GM18909 (cell line): ENCODE measurements at regions not wholly inside any gene's neighbourhood (a gene's known extent, or its start where the extent isn't known, plus 50 kb on each side); places are given as distances from the start of the nearest gene placed in this dataset.

Source experiments
- ATAC-seq: cut with Tn5 transposase; IDR thresholded peaks from one replicate; pipeline ENCODE4 v1.9.1; 2021; ENCODE audit warnings: mild to moderate bottlenecking; ENCODE audit not compliant: unreplicated experiment, poor library complexity

DNA sequence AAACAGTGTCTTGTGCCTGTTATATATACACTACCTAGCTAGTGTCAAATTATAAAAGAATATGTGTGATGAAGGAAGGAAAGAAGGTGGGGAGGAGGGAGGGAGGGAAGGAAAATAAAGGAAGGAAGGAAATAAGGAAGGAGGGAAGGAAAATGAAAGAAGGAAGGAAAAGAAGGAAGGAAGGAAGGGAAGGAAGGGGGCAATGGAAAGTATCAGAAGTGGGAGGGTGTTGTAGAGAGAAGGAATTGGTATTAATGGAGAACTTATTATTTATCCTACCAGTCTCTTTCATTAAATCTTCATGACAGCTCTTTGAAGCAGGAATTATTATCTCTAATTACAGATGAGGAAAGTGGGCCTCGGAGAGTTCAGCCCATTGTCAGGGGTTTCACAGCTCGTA lies 202.4 kb downstream of the SAMD5 start:
- no peak for ATAC-seq

DNA sequence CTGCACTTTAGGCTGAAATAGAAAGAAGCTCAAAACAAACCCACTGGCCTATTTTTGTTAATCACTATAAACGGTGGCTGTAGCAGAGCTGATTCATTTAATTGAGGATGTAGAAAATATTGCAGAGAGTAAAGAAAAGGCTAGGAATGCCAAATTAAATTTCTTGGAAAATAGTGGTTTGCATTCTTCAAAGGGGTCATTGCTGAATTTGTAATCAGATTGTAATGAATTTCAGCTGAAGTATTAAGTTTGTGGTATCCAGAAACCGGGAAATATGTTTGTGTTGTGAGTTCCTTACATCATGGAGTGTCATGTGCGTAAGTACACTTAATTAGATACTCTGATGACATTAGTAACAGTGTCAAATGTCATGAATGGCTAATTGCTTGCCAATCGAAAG lies 203.0 kb downstream of the SAMD5 start:
- ATAC-seq, result no peak

DNA sequence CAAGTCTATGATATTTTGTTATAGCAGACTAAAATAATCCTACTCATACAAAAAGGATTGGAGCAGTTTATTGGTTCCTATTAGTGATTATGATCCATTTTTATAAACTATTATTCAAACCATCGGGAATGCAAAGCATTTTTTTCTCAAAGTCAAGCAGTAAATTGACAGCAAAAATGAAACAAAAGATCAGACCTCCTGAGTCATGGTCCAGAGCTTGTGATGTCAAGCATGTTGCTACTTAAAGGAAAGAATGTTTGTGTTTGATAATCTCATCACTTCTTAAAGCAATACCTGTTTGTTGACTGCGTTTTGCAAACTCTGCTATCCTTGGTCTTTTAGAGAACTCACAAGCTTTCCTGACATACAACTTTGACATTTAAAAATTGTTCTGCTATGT lies 204.4 kb downstream of the SAMD5 start:
- ATAC-seq, result no peak

DNA sequence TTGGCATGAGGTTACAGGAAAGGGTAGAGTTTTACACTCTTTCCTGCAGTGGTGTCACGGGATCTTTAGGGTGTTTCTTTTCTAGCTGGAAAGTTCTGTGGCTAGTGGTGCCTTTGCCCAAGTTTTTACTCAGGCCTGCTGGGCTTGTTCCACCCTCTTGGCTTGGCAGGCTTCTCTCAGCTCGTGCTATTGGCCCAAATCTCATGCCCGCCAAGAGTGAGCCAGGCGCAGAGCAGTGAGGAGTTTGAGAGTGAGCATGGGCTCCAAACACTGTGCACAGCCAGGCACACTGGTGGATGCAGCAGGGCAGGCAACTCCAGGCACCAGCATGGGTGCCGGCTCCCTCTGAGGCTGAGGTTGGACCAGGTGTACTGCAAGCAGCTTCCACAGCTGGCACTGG lies 206.5 kb downstream of the SAMD5 start:
- ATAC-seq, result no peak

DNA sequence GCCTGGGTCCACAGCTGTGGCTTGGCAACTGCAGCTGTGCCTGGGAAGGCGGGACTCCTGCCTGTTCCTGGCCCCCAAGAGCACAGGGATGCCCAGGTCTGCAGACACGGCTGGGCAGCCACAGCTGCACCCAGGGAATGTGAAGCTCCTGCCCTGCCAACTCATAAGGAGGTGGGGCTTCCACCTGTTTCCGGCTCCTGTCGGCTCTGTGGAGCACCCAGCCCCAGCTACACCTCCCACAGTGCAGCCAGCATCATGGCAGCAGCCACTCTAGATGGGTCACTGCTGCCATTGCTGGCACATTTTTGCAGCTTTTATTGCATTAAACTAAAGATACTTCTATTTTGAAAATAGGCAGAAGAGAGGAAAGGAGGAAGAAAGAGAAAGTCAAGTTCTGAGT lies 207.9 kb downstream of the SAMD5 start:
- no peak for ATAC-seq

DNA sequence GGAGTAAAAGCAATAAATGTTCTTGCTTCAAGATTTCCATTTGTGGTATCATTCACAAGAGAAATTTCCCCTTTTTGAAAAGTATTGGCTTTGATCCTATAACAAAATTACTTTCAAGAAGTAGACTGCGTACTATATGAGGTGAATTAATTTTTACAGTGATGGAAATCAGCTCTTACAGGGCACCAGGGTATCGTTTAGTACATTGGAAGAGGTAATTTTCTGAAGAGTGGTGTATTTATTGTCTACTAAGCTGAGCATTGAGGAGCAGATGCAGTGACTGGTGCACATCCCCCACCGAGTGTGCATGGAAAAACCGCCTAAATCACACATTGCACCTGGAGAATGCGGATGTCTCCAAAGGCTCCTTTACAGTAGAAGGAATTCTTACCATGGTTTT lies 209.5 kb downstream of the SAMD5 start:
- ATAC-seq, result no peak

DNA sequence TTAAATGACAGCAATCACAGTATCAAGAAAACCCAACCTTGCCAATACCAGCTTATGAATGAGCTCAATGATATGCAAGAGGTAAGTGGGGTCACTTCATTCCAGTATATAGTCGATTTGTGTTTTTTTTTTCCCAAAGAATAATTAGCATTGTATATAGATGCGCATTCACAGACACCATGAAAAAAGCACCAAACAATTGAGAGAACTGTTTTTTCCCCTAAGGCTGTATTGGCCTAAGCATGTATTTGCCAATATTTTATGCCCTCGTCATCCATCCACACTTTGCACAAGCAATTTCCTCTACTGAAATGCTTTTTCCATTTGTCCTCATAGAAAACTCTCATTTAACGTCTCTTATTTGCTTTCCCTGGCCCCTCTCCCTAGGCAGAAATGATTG lies 213.7 kb downstream of the SAMD5 start:
- no peak for ATAC-seq

DNA sequence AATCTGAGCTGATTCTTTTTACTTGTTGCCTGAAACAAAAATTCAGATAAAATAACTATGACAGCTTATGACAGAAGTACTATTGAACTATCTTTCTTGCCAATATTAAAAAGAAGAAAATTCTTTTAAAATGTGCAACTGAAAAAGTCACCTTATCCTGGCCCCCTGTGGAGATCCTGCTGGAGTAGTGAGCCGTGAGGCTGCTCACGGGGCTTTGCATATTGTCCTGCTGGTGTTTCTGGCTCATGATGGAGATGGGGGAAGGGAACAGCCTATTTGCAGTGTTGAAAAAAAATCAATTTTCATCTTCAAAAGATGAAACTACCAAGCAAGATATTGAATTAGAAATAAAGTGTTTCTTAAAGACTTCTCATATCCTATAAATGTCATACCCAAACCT lies 216.0 kb downstream of the SAMD5 start:
- ATAC-seq, result no peak

DNA sequence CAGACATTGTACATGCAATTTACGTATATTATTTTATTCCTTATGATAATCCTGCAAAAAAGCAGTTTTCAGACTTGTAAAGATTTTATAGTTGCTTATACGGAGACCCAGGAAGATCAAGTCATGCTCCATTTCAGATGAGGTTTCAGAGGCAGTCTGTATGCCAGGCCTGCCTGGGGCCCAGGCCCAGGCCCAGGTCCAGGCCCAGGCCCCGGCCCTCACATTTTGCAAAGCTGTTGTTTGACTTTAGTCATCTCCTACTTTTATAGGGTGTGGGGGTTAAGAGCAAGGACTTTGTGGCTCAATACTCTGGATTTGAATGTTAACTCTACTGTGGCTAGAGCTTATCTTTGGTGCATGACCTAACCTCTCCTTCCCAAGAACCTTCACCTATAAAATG lies 217.9 kb downstream of the SAMD5 start:
- no peak for ATAC-seq

DNA sequence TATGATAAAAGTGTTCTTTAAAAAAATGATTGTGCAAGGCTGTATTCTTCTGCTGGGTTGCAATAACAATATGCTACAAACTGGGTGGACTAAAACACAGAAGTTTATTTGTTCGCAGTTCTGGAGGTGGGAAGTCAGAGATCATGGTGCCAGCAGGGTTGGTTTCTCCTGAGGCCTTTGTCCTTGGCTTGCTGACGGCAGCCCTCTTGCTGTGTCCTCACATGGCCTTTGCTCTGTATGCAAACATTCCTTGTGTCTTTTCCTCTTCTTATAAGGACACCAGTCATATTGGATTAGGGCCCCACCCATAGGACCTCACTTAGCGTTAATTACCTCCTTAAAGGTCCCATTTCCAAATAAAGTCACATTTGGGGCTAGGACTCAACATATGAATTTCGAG lies 220.4 kb downstream of the SAMD5 start:
- no peak for ATAC-seq

DNA sequence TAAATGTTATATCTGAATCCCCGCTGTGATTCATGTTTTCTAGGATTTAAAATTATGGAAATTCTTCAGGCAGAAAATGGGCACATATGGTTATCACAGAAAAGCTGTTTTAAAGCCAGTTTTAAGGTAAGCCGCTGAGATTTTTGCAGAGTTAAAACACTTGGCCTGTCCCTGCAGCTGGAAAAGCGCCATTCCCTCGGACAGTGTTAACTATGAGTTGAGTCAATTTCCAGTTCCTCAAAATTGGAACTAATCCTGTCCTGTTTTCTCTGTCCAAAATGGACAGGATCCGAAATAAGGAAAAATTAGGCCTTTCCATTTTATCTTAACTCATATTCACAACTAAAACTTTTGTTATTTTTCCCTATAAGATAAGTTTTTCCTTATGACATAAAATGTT lies 225.2 kb downstream of the SAMD5 start:
- ATAC-seq, result no peak

DNA sequence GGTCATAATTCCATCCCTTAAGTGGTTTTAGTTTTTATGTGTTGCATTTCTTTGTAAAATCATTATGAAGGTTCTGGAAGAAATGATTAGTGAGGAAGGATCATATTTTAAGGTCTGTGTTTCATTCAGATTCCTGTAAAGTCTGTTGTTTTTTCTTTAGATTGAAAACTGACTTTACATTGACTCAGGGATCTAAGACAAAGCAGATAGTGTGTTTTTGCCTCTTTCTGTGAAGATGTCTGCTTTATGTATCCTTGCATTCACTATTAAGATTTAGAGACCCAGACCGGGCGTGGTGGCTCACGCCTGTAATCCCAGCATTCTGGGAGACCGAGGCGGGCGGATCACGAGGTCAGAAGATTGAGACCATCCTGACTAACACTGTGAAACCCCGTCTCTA lies 225.7 kb downstream of the SAMD5 start:
- no peak for ATAC-seq

DNA sequence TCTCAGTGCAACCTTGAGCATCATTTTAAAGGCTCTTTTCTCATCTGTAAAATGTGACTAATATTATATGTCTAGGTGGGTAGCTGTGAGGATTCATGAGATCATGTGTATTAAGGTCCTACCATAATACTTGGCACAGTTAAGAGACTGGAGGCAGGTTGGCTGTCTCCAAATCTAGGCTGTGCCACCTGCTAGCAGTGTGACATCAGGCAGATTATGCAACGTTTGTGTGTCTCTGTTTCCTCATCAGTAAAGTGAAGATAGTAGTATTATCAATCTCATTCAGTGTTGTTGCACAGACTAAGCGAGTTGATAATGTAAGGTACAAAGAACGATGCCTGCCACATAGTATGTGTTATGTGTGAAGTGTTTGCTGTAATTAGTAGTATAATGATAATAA lies 227.4 kb downstream of the SAMD5 start:
- ATAC-seq, result no peak

DNA sequence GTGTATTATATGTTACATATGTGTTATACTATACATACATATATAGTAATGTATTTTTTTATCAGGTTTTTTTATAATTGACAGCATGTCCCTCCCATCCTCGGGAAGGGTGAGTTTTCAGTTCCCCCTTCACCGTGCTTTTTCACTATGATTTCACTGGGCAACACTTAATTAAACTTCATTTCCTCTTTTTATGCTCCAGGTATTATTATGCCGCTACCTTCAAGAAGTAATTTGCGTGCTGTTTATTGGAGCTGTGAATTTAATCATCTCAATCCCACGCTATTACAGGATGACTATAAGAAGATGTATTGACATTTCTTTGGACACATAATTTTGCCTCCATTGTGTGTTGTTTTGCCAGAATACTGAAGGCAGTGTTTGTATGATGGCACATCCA lies 228.6 kb downstream of the SAMD5 start:
- ATAC-seq, result no peak

DNA sequence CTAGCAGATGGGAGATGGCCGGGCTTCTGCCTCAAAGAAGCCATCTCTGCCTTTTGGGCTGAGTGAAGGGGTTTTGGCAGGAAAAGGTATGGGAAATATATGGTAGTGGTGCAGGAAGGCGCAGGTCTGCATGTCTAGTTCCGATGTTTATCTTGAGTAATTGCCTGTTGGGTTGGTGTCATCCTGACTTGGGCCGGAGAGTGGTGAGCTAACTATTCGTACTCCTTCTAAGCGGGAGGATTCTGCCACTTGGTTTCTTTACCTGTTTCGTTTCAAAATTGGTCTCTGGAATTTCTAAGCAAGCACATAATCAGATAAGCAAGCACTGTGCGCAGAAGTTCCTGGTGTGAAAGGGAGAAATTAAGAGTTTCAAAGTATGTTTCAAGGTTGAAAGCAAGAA lies 229.6 kb downstream of the SAMD5 start:
- no peak for ATAC-seq

DNA sequence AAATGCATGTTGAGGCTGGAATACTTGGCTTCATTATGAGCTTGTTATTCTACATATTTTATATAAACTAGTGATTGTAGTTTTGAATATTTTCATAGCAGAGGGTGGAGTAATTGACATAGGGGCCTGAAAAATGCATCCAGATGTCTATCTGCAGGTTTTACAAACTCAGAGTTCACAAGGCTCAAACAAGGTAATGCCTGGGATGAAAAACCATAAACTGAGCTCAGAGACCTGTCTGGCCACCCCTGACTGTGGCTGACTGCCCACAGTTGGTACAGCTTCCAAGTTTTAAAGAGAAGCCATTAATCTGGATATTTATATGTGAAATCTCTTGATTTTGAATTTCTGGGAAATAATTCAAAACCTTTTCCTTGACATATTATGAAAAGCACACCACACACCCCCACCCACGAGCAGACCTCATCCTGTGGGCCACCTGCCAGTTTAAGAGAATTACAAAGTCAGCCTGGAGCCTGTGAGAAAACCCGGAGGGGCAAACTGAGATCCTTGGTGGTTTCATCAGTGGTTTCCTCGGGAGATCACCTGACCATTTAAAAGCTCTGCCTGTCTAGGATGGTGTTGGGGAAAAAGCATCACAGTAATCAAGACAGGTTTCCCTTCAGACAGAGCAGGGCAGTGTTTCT lies 230.1 kb downstream of the SAMD5 start:
- peak; percentile 62 for ATAC-seq

DNA sequence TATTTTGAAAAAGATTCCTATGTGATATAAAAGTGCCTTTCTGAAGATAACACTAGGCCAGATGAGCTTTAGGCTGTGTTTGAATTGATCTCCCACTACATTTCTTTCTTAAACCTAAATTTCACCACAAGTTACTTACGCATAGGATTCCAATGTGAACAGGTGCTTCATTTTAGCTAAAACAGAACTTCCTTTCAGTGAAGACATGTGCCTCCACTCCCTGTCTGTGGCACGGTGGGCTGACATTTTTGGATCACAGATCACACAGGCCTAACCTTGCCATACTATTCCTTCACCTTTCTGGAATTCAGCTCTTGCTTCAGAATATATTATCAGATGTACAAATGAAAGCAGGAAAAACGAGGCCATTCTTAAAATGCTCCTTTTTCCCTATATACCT lies 231.8 kb downstream of the SAMD5 start:
- no peak for ATAC-seq

DNA sequence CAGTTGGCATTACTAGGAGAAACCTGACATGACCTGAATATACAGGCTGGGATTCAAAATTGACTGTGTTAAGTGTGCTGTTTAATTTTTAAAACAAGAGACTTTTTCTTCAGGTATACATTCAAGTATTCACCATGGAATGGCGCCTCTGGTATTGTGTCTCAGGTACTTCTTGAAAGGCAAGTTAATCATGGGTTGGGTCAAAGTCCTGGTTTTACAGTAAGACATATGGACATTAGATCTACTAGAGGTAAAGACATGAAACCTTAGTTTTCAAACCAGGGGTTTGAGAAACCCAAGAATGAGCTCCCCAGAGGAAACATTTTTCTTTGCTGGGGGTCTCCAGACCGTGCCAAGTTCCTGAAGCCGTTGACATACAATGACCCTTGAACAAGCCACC lies 232.4 kb downstream of the SAMD5 start:
- no peak for ATAC-seq

DNA sequence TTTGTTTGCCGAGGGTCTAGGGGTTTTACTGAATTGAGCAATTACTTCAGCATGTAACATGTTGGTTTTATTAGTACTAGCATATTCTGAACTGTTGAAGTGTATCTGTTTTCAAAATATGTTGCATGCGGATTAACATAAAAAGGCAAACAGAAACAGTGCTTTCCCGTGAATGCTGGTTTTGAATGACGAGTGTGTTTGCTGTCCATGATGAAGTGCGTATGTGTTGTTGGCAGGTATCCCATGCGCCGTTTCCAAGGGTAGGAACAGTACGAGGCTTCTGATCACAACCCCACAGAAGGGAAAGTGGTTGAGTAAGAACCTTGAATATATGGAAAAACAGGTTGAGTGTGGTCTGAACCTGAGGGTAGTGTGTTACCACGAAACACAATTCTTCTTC lies 232.9 kb downstream of the SAMD5 start:
- no peak for ATAC-seq

DNA sequence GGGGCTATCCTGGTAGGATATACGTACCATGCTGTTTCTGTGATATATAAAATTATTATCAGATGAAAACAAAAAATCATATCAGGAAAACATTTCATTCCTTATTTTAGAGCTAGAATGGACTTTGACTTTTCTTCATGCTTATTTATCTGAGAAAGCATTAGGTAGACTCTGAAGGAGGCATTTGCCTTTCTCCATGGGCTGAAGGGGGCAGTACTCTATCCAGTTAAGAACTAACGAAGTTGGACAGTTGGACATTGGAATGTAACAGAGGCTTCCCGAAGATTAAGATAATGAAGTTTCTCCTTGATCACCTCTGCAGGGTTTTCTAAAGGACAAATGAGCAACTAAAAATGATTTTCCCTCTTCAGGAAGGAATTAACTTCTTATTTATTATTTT lies 233.9 kb downstream of the SAMD5 start:
- ATAC-seq, result no peak

DNA sequence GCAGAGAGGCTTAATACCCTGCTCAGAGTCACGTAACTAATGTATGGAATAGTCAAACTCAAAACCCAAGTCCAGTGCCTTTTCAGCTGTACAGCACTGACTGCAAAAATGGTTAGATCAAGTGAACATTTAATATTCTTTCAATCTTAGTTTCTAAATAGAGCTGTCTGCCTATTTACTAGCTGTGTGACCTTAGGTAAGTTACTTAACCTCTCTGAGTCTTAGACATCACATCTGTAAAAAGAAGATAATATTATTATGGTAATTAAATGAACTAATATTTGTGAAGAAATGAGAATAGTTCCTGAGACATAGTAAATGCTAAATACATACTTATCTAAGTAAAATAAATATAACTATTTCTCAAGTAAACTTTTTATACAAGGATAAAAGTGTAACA lies 235.5 kb downstream of the SAMD5 start:
- ATAC-seq, result no peak

DNA sequence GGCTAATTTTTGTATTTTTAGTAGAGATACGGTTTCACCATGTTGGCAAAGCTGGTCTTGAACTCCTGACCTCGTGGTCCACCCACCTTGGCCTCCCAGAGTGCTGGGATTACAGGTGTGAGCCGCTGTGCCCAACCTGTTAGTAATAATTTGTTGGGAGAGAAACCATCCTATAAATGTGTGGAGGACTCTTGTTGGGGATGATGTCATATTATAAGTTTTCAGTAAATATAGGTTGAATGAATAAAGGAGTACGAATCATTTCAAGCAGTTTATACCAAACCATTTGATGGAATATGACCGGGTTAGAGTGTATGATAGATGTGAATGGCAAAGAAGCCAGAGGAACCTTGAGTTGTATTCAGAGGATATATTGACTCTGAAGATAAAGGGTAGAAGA lies 240.8 kb downstream of the SAMD5 start:
- ATAC-seq, result no peak

DNA sequence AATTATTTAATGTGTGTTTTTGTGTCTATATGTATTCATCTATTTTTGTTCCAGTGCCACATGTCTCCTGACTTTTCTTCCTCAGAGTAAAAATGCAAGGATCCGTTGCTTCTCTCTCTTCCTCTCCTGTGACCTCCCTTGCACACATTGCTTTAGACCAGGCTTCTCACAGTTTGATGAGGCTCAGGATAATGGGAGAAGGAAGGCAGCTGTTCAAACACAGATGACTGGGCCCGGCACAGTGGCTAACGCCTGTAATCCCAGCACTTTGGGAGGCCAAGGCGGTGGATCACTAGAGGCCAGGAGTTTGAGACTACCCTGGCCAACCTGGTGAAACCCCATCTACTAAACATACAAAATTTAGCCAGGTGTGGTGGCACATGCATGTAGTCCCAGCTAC lies 241.9 kb downstream of the SAMD5 start:
- ATAC-seq, result no peak
